Esophagus (tissue), 2 donors: ENCODE measurements at regions not wholly inside any gene's neighbourhood (a gene's known extent, or its start where the extent isn't known, plus 50 kb on each side); places are given as distances from the start of the nearest gene placed in this dataset.

Experiments
- H3K27ac ChIP-seq, 2 donors: one replicate each; pipeline ENCODE4 v1.5.1; 2013; ENCODE audit warnings: low read depth in 2 of 2, mild to moderate bottlenecking in 2 of 2, inconsistent platforms in 1 of 2, low read length in 1 of 2, moderate library complexity in 1 of 2
- H3K27me3 ChIP-seq, 2 donors: one replicate each; pipeline ENCODE4 v1.6.1; 2013; ENCODE audit warnings: low read length in 2 of 2, control low read depth in 1 of 2, mild to moderate bottlenecking in 1 of 2; ENCODE audit not compliant: insufficient read depth in 2 of 2, control insufficient read depth in 1 of 2
- H3K36me3 ChIP-seq, 2 donors: one replicate each; pipeline ENCODE4 v1.6.1; 2013; ENCODE audit warnings: low read length in 1 of 2; ENCODE audit not compliant: control insufficient read depth in 2 of 2, insufficient read depth in 2 of 2
- H3K4me1 ChIP-seq, 2 donors: one replicate each; pipeline ENCODE4 v1.6.1; 2013; ENCODE audit warnings: low read length in 1 of 2; ENCODE audit not compliant: control insufficient read depth in 2 of 2, insufficient read depth in 2 of 2
- H3K4me3 ChIP-seq, 2 donors: one replicate each; pipeline ENCODE4 v1.5.1; 2013; ENCODE audit warnings: low read length in 2 of 2, mild to moderate bottlenecking in 2 of 2, low read depth in 1 of 2, moderate library complexity in 1 of 2
- H3K9me3 ChIP-seq, 2 donors: one replicate each; pipeline ENCODE4 v1.6.1; 2013; ENCODE audit warnings: mild to moderate bottlenecking in 2 of 2, low read depth in 1 of 2, low read length in 1 of 2, moderate library complexity in 1 of 2; ENCODE audit not compliant: control insufficient read depth in 2 of 2, insufficient read depth in 1 of 2
- WGBS, 2 donors: extraction: QIAGEN DNeasy Blood & Tissue Kit; methylation state at CpG; one replicate each; pipeline ENCODE4 v1.1.7; 2013; 5-methylcytosine and 5-hydroxymethylcytosine counted together
- donor health status: healthy with polysubstance abuse.
- donor health status: Bipolar disorder and iron deficiency.

DNA sequence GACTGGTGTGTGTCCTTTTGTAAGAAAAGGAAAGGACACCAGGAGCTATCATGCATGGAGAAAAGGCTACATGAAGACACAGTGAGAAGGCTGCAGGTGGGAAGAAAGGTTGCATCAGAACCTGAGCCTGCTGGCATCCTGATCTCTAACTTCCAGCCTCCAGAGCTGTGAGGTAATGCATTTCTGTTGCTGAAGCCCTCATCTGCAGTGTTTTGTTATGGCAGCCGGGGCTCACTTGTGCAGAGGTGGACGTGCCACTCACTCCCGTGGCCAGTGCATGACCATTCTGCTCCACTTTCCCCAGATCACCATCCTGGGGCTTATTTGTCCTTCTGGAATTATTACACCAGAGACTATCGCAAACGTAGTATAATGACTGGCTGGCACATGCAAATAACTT lies 155.3 kb downstream of the IRS2 start:
- Histone ChIP-seq H3K27me3 (no peaks in the 10 kb centered on the region), H3K36me3 (no peaks in the 10 kb centered on the region), H3K4me3 (no peak overlapping the region), H3K27ac (no peak overlapping the region), H3K4me1 (no peaks in the 10 kb centered on the region), H3K9me3 (no peaks in the 10 kb centered on the region)
- WGBS, 2 donors = 89% methylated on average over 5 of the region's 5 CpGs

DNA sequence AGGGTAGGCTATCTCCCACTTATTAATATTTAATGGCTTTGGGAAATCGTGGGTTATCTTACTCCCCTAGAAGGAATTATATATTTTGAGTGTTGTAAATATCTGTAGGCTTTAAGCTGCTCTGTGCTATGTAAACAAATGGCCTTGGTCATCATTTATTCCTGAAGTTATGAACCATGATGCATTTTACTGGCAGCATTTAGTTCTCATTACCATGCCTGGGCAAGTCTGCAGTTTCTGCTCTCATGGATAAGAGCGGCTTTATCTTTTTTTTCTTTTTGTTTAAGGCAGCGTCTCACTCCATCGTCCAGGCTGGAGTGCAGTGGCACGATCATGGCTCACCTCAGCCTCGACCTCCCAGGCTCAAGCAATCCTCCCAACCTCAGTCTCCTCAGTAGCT lies 156.1 kb downstream of the IRS2 start:
- Histone ChIP-seq H3K9me3 (no peaks in the 10 kb centered on the region), H3K27ac (no peak overlapping the region), H3K36me3 (no peaks in the 10 kb centered on the region), H3K4me1 (no peaks in the 10 kb centered on the region), H3K27me3 (no peaks in the 10 kb centered on the region), H3K4me3 (no peak overlapping the region)
- WGBS, 2 donors = 36 to 67% methylated on average over 6 of the region's 6 CpGs

DNA sequence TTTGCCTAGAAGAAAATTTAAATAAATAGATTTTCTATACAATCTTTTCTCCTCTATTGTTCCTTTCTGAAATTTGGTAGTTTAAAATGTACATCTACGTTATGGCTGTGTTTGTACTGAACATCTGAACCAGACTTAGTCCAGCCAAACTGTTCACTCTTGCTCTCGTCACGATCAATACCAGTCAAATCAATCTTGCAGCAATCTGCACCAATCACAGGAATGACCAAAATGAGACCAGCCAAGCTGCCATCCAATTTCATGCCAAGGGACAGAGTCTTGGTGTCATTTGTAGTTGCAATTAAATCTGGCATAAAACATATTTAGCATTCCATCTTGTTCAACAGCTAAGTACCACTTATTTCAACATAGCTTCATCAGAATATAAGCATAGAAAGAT lies 156.6 kb downstream of the IRS2 start:
- Histone ChIP-seq H3K4me3 (no peak overlapping the region), H3K9me3 (no peaks in the 10 kb centered on the region), H3K27ac (no peak overlapping the region), H3K27me3 (no peaks in the 10 kb centered on the region), H3K4me1 (no peaks in the 10 kb centered on the region), H3K36me3 (no peaks in the 10 kb centered on the region)
- 71 to 84% methylated on average over 3 of the region's 3 CpGs for WGBS, 2 donors

DNA sequence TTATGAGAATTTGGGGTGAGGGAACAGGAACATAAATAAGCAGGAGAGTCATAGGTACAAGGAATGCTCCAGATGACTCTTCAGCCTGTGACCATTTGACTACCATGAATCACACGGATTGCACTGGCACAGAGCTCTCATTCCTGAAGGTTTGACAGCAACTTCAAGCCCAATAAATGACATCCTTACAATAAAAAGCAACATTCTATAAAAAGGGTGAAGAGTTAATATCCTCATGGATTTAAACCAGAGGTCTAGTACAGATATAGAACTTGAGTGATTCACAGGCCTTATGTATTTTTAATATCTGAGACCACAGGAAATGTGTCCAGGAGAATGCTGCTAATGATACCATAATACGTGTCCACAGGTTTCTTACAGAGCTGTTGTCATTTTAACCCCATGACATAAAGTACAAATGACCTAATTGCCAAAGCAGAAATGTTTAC lies 158.1 kb downstream of the IRS2 start:
- Histone ChIP-seq H3K4me3 (no peak overlapping the region), H3K27me3 (no peaks in the 10 kb centered on the region), H3K4me1 (no peaks in the 10 kb centered on the region), H3K36me3 (no peaks in the 10 kb centered on the region), H3K9me3 (no peaks in the 10 kb centered on the region), H3K27ac (no peak overlapping the region)
- WGBS, 2 donors = 70% methylated on average over 2 of the region's 2 CpGs

DNA sequence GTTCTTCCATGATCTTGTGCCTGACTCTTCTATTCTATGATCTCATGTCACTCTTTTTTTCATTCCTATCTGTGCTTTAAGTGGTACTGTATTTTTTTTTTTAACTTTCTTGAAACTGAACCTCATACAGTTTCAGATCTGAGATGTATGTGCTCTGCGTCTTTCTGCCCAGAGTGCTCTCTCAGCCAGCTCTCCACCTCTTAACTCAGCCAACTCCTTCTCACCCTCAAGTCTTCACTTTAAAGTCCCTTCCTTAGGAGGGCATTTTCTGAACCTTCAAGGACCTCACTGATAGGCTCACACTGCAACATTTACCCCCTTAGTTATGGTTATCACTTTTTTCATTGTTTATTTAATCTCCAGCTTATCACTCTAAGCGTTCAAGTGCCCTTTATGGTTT lies 158.7 kb downstream of the IRS2 start:
- no peaks in the 10 kb centered on the region for H3K9me3 ChIP-seq
- 56 to 72% methylated on average over 2 of the region's 2 CpGs for WGBS, 2 donors
- no peaks in the 10 kb centered on the region for H3K4me1 ChIP-seq
- H3K36me3 ChIP-seq = no peaks in the 10 kb centered on the region
- H3K27ac ChIP-seq = no peak overlapping the region
- no peaks in the 10 kb centered on the region for H3K27me3 ChIP-seq
- H3K4me3 ChIP-seq = no peak overlapping the region

DNA sequence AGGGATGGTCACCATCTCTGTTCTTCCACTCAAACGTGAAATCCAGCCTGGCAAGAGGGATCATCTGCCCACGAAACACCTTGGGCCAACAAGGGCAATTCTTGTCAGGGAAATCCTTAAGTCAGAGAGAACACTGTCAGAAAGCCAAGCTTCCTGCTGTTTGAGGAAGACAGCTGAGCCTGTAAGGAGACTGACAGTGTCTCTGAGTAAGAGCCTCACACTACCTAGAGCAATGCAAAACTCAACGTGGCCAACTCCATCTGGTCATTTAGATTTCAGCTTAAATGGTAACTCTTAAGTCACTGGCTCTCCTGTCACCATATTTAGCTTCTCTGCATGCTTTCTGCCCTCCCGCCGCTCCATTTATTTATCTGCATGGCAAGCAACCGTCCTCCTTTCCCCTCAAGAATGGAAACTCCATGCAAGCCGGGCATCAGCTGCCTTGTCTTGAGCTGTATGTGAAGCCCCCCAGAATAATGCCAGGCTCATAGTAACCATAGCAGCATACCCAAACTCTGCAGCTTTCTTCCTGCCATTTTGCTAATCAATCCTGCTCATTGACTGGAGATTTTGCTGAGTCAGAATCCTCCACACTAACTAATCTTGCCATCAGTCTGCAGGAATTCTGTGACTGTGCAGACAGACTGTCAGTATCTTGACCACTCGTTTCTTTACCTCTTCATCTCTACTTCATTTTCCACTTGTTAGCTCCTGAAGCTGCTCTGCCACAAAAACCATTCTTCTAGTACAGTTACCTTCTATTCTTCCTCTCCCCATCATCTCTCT lies 159.8 kb downstream of the IRS2 start:
- no peaks in the 10 kb centered on the region for H3K9me3 ChIP-seq
- no peaks in the 10 kb centered on the region for H3K4me1 ChIP-seq
- H3K27me3 ChIP-seq = no peaks in the 10 kb centered on the region
- WGBS, 2 donors = 67 to 69% methylated on average over 8 of the region's 8 CpGs
- no peak overlapping the region for H3K27ac ChIP-seq
- no peaks in the 10 kb centered on the region for H3K36me3 ChIP-seq
- no peak overlapping the region for H3K4me3 ChIP-seq

DNA sequence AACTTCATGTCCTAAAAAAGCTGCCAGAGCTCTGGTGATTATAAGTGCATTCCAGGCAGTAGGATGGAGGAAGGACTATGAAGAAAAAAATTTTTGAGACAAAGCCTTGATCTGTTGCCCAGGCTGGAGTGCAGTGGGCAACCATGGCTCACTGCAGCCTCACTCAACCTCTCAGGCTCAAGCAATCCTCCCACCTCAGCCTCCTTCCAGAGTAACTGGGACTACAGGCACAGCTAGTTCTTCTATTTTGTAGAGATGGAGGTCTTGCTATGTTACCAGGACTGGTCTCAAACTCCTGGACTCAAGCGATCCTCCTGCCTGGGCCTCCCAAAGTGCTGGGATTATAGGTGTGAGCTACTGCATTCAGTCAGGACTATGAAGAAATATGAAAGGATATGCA lies 161.2 kb downstream of the IRS2 start:
- peaks cover 0 to 2% of the 10 kb centered on the region in 2 donors for H3K27me3 ChIP-seq
- no peak overlapping the region for H3K4me3 ChIP-seq
- H3K27ac ChIP-seq = no peak overlapping the region
- H3K36me3 ChIP-seq = no peaks in the 10 kb centered on the region
- WGBS, 2 donors = 85 to 97% methylated on average over 1 of the region's 1 CpG
- H3K9me3 ChIP-seq = no peaks in the 10 kb centered on the region
- no peaks in the 10 kb centered on the region for H3K4me1 ChIP-seq

DNA sequence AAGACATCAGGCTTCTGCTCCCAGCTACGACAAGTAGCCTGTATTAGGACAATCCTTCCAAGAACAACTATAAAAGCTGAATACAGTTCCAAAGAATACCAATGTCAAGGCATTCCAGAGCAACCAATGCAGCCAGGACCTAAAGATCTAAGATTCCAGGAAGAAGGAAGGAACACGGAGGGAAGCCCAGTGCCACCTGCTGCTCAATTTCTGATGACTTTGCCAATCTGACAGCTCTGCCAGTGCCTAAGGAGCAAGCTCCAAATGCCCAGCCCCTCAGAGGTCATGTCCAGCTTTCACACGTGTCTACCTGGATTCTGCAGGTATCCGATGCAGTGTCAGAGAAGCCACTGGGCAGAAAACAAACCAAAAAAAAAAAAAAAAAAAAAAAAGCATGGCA lies 164.4 kb downstream of the IRS2 start:
- H3K4me1 ChIP-seq = no peaks in the 10 kb centered on the region
- H3K27me3 ChIP-seq = peaks cover 0 to 2% of the 10 kb centered on the region in 2 donors
- no peak overlapping the region for H3K4me3 ChIP-seq
- no peaks in the 10 kb centered on the region for H3K36me3 ChIP-seq
- no peaks in the 10 kb centered on the region for H3K9me3 ChIP-seq
- 82 to 87% methylated on average over 4 of the region's 4 CpGs for WGBS, 2 donors
- no peak overlapping the region for H3K27ac ChIP-seq

DNA sequence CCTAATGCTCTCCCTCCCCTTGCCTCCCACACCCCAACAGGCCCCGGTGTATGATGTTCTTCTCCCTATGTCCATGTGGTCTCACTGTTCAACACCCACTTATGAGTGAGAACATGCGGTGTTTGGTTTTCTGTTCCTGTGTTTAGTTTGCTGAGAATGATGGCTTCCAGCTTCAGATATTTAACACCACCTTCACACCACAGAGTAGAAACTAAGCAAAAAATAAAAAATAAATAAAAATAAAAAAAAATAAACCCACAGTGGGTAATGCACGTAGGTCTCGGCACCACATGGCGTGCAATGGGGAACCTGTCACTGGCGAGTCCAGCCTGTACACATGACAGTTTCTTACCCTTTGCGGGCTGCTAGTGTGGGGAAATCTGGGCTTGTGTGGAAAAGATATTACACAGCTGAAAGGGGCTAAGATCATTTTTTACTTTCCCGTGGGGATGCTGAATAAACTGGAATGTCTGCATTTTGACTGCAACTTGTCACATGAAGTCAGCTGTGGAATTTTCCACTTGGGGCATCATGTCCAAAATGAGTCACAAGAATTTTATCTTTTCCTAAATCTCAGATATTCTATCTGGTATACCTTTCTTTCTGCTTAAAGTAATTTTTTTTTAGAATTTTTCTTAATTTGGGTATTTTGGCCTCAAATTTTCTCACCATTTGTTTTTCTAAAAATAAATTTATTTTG lies 170.5 kb downstream of the IRS2 start:
- H3K27ac ChIP-seq = no peak overlapping the region
- no peaks in the 10 kb centered on the region for H3K4me1 ChIP-seq
- no peaks in the 10 kb centered on the region for H3K36me3 ChIP-seq
- no peaks in the 10 kb centered on the region for H3K9me3 ChIP-seq
- H3K4me3 ChIP-seq = no peak overlapping the region
- peaks cover 0 to 2% of the 10 kb centered on the region in 2 donors for H3K27me3 ChIP-seq
- 76 to 78% methylated on average over 8 of the region's 8 CpGs for WGBS, 2 donors
